Upper lobe of left lung (tissue), 4 donors: ENCODE measurements at regions not wholly inside any gene's neighbourhood (a gene's known extent, or its start where the extent isn't known, plus 50 kb on each side); places are given as distances from the start of the nearest gene placed in this dataset.

ENCODE experiments used
- CTCF ChIP-seq, 6 experiments: fragments of 450-650 bp in 4 of 6; fragments of 200-600 bp in 2 of 6; sonication (generic) in 2 of 6; IDR thresholded peaks; one replicate each; pipeline ENCODE4 v1.5.1; 2016 to 2019; ENCODE audit warnings: antibody characterized with exemption in 6 of 6
- EP300 ChIP-seq, 4 donors: sonication (generic); formaldehyde crosslinking; IDR thresholded peaks; one replicate each; pipeline ENCODE4 v1.5.1; 2017; ENCODE audit warnings: antibody characterized with exemption in 4 of 4, control low read depth in 2 of 4
- POLR2A ChIP-seq, 4 donors: fragments of 450-650 bp; IDR thresholded peaks; one replicate each; pipeline ENCODE4 v1.5.1; 2016 to 2017; ENCODE audit warnings: antibody characterized with exemption in 4 of 4, mild to moderate bottlenecking in 2 of 4
- POLR2AphosphoS5 ChIP-seq, 2 donors: sonication (generic); formaldehyde crosslinking; IDR thresholded peaks; one replicate each; pipeline ENCODE4 v1.5.1; 2017; ENCODE audit warnings: antibody characterized with exemption in 2 of 2

DNA sequence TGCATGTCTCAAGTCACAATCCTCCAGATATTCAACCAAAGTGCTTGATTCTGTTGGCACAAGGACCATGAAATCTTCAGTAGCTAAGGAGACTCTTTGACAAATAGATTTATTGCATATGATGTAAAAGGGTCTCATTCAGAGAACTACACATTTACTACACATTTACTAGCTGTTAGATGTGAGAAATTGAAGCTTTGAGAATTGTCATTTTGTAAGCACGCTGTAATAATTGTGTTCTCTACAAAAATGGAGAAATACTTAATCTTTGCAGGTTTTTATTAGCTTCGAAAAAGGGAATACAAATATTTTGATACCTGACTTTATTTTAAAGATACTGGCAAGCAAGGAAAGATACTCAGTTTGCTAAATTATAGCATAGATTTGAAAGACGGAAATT, 70.2 kb upstream of the CHD2 start:
- TF ChIP-seq CTCF (IDR thresholded peaks at IDR 0.05) (no peak), POLR2A (IDR thresholded peaks at IDR 0.05) (no peak), EP300 (IDR thresholded peaks at IDR 0.05) (no peak), POLR2AphosphoS5 (IDR thresholded peaks at IDR 0.05) (no peak)
